Activated CD8-positive, alpha-beta T cell treated with anti-CD3 and anti-CD28 coated beads, Interleukin-2, amount 10 ng/mL, durations not matched to agents 7 days and 5 days (primary cell): ENCODE measurements at regions not wholly inside any gene's neighbourhood (a gene's known extent, or its start where the extent isn't known, plus 50 kb on each side); places are given as distances from the start of the nearest gene placed in this dataset.
"Not testable (repeated sequence)": the region's sequence is repeated elsewhere in the genome, so short reads cannot be mapped to it uniquely, and the experiment has no call there.

Experiments used
- ATAC-seq: fragments of 150-1000 bp; cut with Tn5 transposase; one replicate; pipeline ENCODE4 v1.10.0; 2021; ENCODE audit warnings: moderate library complexity
- CTCF ChIA-PET: fragments of 350-600 bp; sonication (Branson Sonifier 250); formaldehyde crosslinking; loops from one replicate; lab custom pipeline; 2021; ENCODE audit warnings: antibody characterized with exemption; lab: Charles Lee
- POLR2A ChIA-PET: fragments of 350-600 bp; sonication (Branson Sonifier 250); formaldehyde crosslinking; loops from one replicate; lab custom pipeline; 2021; ENCODE audit warnings: antibody characterized with exemption; lab: Charles Lee
- DNase-seq: peaks from one replicate; pipeline ENCODE4 v3.0.0-alpha.2; 2020
- H3K27ac Mint-ChIP-seq: one replicate; pipeline ENCODE4 v1.8.0; 2021; ENCODE audit warnings: mild to moderate bottlenecking, mixed read lengths
- H3K27me3 Mint-ChIP-seq: one replicate; pipeline ENCODE4 v1.8.0; 2021; ENCODE audit warnings: low read depth, mixed read lengths
- H3K36me3 Mint-ChIP-seq: one replicate; pipeline ENCODE4 v1.8.0; 2021; ENCODE audit warnings: low read depth, mixed read lengths
- H3K4me1 Mint-ChIP-seq: one replicate; pipeline ENCODE4 v1.8.0; 2021; ENCODE audit warnings: low read depth, mixed read lengths
- H3K4me3 Mint-ChIP-seq: one replicate; pipeline ENCODE4 v1.8.0; 2021; ENCODE audit warnings: mild to moderate bottlenecking, mixed read lengths
- H3K9me3 Mint-ChIP-seq: one replicate; pipeline ENCODE4 v1.8.0; 2022; ENCODE audit warnings: mixed read lengths; ENCODE audit not compliant: insufficient read depth

GRCh38 chr2:228771315-228771714 lies 499.8 kb downstream of the PID1 start:
- Mint-ChIP-seq H3K27me3 (no peaks in the 10 kb centered on the region), H3K36me3 (no peaks in the 10 kb centered on the region), H3K4me1 (no peaks in the 10 kb centered on the region), H3K27ac (no peak overlapping the region), H3K4me3 (no peak overlapping the region), H3K9me3 (no peaks in the 10 kb centered on the region)
- POLR2A ChIA-PET, result no interaction called here
- no peak for DNase-seq
- CTCF ChIA-PET, result no interaction called here
- ATAC-seq, result no peak

GRCh38 chr2:228768818-228769217 lies 502.3 kb downstream of the PID1 start:
- no peaks in the 10 kb centered on the region for H3K27me3 Mint-ChIP-seq
- CTCF ChIA-PET, result no interaction called here
- H3K9me3 Mint-ChIP-seq, result no peaks in the 10 kb centered on the region
- no peak overlapping the region for H3K4me3 Mint-ChIP-seq
- H3K27ac Mint-ChIP-seq, result no peak overlapping the region
- no peaks in the 10 kb centered on the region for H3K4me1 Mint-ChIP-seq
- POLR2A ChIA-PET, result no interaction called here
- ATAC-seq (no peak), DNase-seq (no peak)
- H3K36me3 Mint-ChIP-seq, result no peaks in the 10 kb centered on the region

- POLR2A ChIA-PET, H3K27me3 Mint-ChIP-seq, ATAC-seq, DNase-seq, H3K27ac Mint-ChIP-seq, H3K9me3 Mint-ChIP-seq, H3K4me3 Mint-ChIP-seq, H3K36me3 Mint-ChIP-seq, H3K4me1 Mint-ChIP-seq, CTCF ChIA-PET: not testable (repeated sequence)
Measured at GRCh38 chr2:228768141-228768540, 502.9 kb downstream of the PID1 start.

GRCh38 chr2:228767196-228767595 lies 503.9 kb downstream of the PID1 start:
- Mint-ChIP-seq H3K9me3 (no peaks in the 10 kb centered on the region), H3K4me1 (no peaks in the 10 kb centered on the region), H3K4me3 (no peak overlapping the region), H3K36me3 (no peaks in the 10 kb centered on the region), H3K27ac (no peak overlapping the region), H3K27me3 (no peaks in the 10 kb centered on the region)
- CTCF ChIA-PET, result no interaction called here
- POLR2A ChIA-PET, result no interaction called here
- ATAC-seq (no peak), DNase-seq (no peak)

GRCh38 chr2:228763379-228763981 lies 507.6 kb downstream of the PID1 start:
- no peak for ATAC-seq
- Mint-ChIP-seq H3K9me3 (no peaks in the 10 kb centered on the region), H3K36me3 (no peaks in the 10 kb centered on the region), H3K4me3 (no peak overlapping the region), H3K27me3 (no peaks in the 10 kb centered on the region), H3K4me1 (no peaks in the 10 kb centered on the region), H3K27ac (no peak overlapping the region)
- ChIA-PET CTCF (no interaction called here), POLR2A (no interaction called here)
- DNase-seq, result no peak

GRCh38 chr2:228762565-228762964 lies 508.5 kb downstream of the PID1 start:
- ChIA-PET CTCF (no interaction called here), POLR2A (no interaction called here)
- Mint-ChIP-seq H3K9me3 (no peaks in the 10 kb centered on the region), H3K27ac (no peak overlapping the region), H3K36me3 (no peaks in the 10 kb centered on the region), H3K4me3 (no peak overlapping the region), H3K27me3 (no peaks in the 10 kb centered on the region), H3K4me1 (no peaks in the 10 kb centered on the region)
- no peak for ATAC-seq
- no peak for DNase-seq

- H3K27me3 Mint-ChIP-seq, DNase-seq, H3K9me3 Mint-ChIP-seq, POLR2A ChIA-PET, H3K27ac Mint-ChIP-seq, H3K4me1 Mint-ChIP-seq, H3K4me3 Mint-ChIP-seq, CTCF ChIA-PET, H3K36me3 Mint-ChIP-seq, ATAC-seq: not testable (repeated sequence)
Measured at GRCh38 chr2:228755661-228756060, 515.4 kb downstream of the PID1 start.

GRCh38 chr2:228747483-228747882 lies 523.6 kb downstream of the PID1 start:
- no peaks in the 10 kb centered on the region for H3K27me3 Mint-ChIP-seq
- peaks cover 4% of the 10 kb centered on the region for H3K9me3 Mint-ChIP-seq
- DNase-seq, result no peak
- ATAC-seq, result no peak
- H3K4me1 Mint-ChIP-seq, result no peaks in the 10 kb centered on the region
- ChIA-PET POLR2A (no interaction called here), CTCF (no interaction called here)
- H3K4me3 Mint-ChIP-seq, result no peak overlapping the region
- H3K36me3 Mint-ChIP-seq, result no peaks in the 10 kb centered on the region
- H3K27ac Mint-ChIP-seq, result no peak overlapping the region

- Mint-ChIP-seq H3K36me3 (no peaks in the 10 kb centered on the region), H3K27me3 (no peaks in the 10 kb centered on the region), H3K27ac (no peak overlapping the region), H3K4me3 (no peak overlapping the region), H3K9me3 (peaks cover 13% of the 10 kb centered on the region), H3K4me1 (no peaks in the 10 kb centered on the region)
- ATAC-seq (no peak), DNase-seq (no peak)
- POLR2A ChIA-PET, result no interaction called here
- CTCF ChIA-PET, result no interaction called here
Measured at GRCh38 chr2:228738671-228739380, 532.3 kb downstream of the PID1 start.

- no peak overlapping the region for H3K27ac Mint-ChIP-seq
- POLR2A ChIA-PET, result no interaction called here
- no peaks in the 10 kb centered on the region for H3K36me3 Mint-ChIP-seq
- ATAC-seq (no peak), DNase-seq (no peak)
- no peak overlapping the region for H3K4me3 Mint-ChIP-seq
- H3K27me3 Mint-ChIP-seq, result no peaks in the 10 kb centered on the region
- no peaks in the 10 kb centered on the region for H3K4me1 Mint-ChIP-seq
- CTCF ChIA-PET, result no interaction called here
- peaks cover 8% of the 10 kb centered on the region for H3K9me3 Mint-ChIP-seq
Measured at GRCh38 chr2:228735697-228736096, 535.4 kb downstream of the PID1 start.

- Mint-ChIP-seq H3K27me3 (no peaks in the 10 kb centered on the region), H3K27ac (no peak overlapping the region), H3K4me1 (no peaks in the 10 kb centered on the region), H3K9me3 (peaks cover 7% of the 10 kb centered on the region), H3K4me3 (no peak overlapping the region), H3K36me3 (no peaks in the 10 kb centered on the region)
- no peak for ATAC-seq
- CTCF ChIA-PET, result no interaction called here
- POLR2A ChIA-PET, result no interaction called here
- no peak for DNase-seq
Measured at GRCh38 chr2:228731517-228731916, 539.6 kb downstream of the PID1 start.

GRCh38 chr2:228728961-228729360 lies 542.1 kb downstream of the PID1 start:
- ATAC-seq (no peak), DNase-seq (no peak)
- POLR2A ChIA-PET, result no interaction called here
- no peaks in the 10 kb centered on the region for H3K36me3 Mint-ChIP-seq
- no peaks in the 10 kb centered on the region for H3K4me1 Mint-ChIP-seq
- no peaks in the 10 kb centered on the region for H3K27me3 Mint-ChIP-seq
- no peak overlapping the region for H3K27ac Mint-ChIP-seq
- CTCF ChIA-PET, result no interaction called here
- no peak overlapping the region for H3K4me3 Mint-ChIP-seq
- peaks cover 3% of the 10 kb centered on the region for H3K9me3 Mint-ChIP-seq

- ChIA-PET POLR2A (no interaction called here), CTCF (no interaction called here)
- H3K4me3 Mint-ChIP-seq, result no peak overlapping the region
- H3K27me3 Mint-ChIP-seq, result no peaks in the 10 kb centered on the region
- ATAC-seq (no peak), DNase-seq (no peak)
- peaks cover 3% of the 10 kb centered on the region for H3K9me3 Mint-ChIP-seq
- no peak overlapping the region for H3K27ac Mint-ChIP-seq
- no peaks in the 10 kb centered on the region for H3K4me1 Mint-ChIP-seq
- no peaks in the 10 kb centered on the region for H3K36me3 Mint-ChIP-seq
Measured at GRCh38 chr2:228725031-228725430, 543.5 kb upstream of the SPHKAP start.
